Neuronal stem cell (in vitro differentiated cells): ENCODE measurements at regions not wholly inside any gene's neighbourhood (a gene's known extent, or its start where the extent isn't known, plus 50 kb on each side); places are given as distances from the start of the nearest gene placed in this dataset.
A peak's percentile ranks its signal among the peaks of the same experiment; 100 is the strongest.

Source experiments
- DNase-seq: peaks from one replicate; pipeline ENCODE4 v3.0.0-alpha.2; 2013; ENCODE audit warnings: low spot score
- H2AFZ ChIP-seq: one replicate; pipeline ENCODE4 v1.6.1; 2013; ENCODE audit warnings: mild to moderate bottlenecking, low read length, inconsistent platforms
- H2AK5ac ChIP-seq: 2 replicates; pipeline ENCODE4 v1.6.1; 2013; ENCODE audit warnings: low read depth, mild to moderate bottlenecking, inconsistent platforms, low read length, moderate library complexity, mixed read lengths
- H2BK120ac ChIP-seq: 2 replicates; pipeline ENCODE4 v1.6.1; 2013; ENCODE audit warnings: low read depth, mild to moderate bottlenecking, inconsistent platforms, low read length, moderate library complexity, mixed read lengths
- H2BK12ac ChIP-seq: one replicate; pipeline ENCODE4 v1.6.1; 2013; ENCODE audit warnings: low read length, inconsistent platforms
- H2BK15ac ChIP-seq: 2 replicates; pipeline ENCODE4 v1.6.1; 2013; ENCODE audit warnings: mild to moderate bottlenecking, low read length, inconsistent platforms, mixed read lengths
- H2BK5ac ChIP-seq: one replicate; pipeline ENCODE4 v1.6.1; 2013; ENCODE audit warnings: inconsistent platforms, mild to moderate bottlenecking, low read length, moderate library complexity
- H3K14ac ChIP-seq: one replicate; pipeline ENCODE4 v1.6.1; 2013; ENCODE audit warnings: low read length, inconsistent platforms
- H3K18ac ChIP-seq: 2 replicates; pipeline ENCODE4 v1.6.1; 2013; ENCODE audit warnings: low read length, inconsistent platforms
- H3K23ac ChIP-seq: 2 replicates; pipeline ENCODE4 v1.6.1; 2013; ENCODE audit warnings: low read depth, mild to moderate bottlenecking, mixed read lengths, low read length, inconsistent platforms; ENCODE audit not compliant: poor library complexity
- H3K27ac ChIP-seq: replicated peaks from 3 replicates; pipeline ENCODE4 v1.5.1; 2013; ENCODE audit warnings: low read length, inconsistent platforms
- H3K27me3 ChIP-seq, 3 experiments: 2 replicates each; pipeline ENCODE4 v1.6.1; 2013; ENCODE audit warnings: low read length in 3 of 3, mild to moderate bottlenecking in 2 of 3, inconsistent platforms in 1 of 3, low read depth in 1 of 3, mixed read lengths in 1 of 3, moderate library complexity in 1 of 3; ENCODE audit not compliant: control insufficient read depth in 3 of 3, insufficient read depth in 3 of 3
- H3K36me3 ChIP-seq, 2 donors: replicated peaks in 1 of 2; 2 replicates each; pipeline ENCODE4 v1.6.1; 2013; ENCODE audit warnings: low read length in 2 of 2; ENCODE audit not compliant: control insufficient read depth in 2 of 2, insufficient read depth in 2 of 2
- H3K4ac ChIP-seq: 2 replicates; pipeline ENCODE4 v1.6.1; 2013; ENCODE audit warnings: inconsistent platforms, mild to moderate bottlenecking, low read length, moderate library complexity
- H3K4me1 ChIP-seq, 2 donors: 1 replicate in 1 of 2; 2 replicates in 1 of 2; pipeline ENCODE4 v1.6.1; 2013; ENCODE audit warnings: low read length in 2 of 2, low read depth in 1 of 2; ENCODE audit not compliant: control insufficient read depth in 2 of 2, insufficient read depth in 1 of 2
- H3K4me2 ChIP-seq: one replicate; pipeline ENCODE4 v1.6.1; 2013; ENCODE audit warnings: mild to moderate bottlenecking, low read length, inconsistent platforms; ENCODE audit not compliant: insufficient read depth, poor library complexity, severe bottlenecking
- H3K4me3 ChIP-seq, 2 donors: 2 replicates each; pipeline ENCODE4 v1.5.1; 2013; ENCODE audit warnings: low read length in 2 of 2, mild to moderate bottlenecking in 2 of 2, inconsistent platforms in 1 of 2, moderate library complexity in 1 of 2
- H3K79me1 ChIP-seq: one replicate; pipeline ENCODE4 v1.6.1; 2013; ENCODE audit warnings: low read depth, mild to moderate bottlenecking, inconsistent platforms, low read length, moderate library complexity
- H3K9ac ChIP-seq: one replicate; pipeline ENCODE4 v1.6.1; 2013; ENCODE audit warnings: mild to moderate bottlenecking, low read depth, low read length, inconsistent platforms; ENCODE audit not compliant: poor library complexity
- H3K9me3 ChIP-seq, 2 donors: replicated peaks in 1 of 2; 2 replicates each; pipeline versions ENCODE3 to v1.6.1; 2013; ENCODE audit warnings: low read length in 2 of 2, mild to moderate bottlenecking in 2 of 2, inconsistent platforms in 1 of 2, low read depth in 1 of 2, mixed read lengths in 1 of 2, moderate library complexity in 1 of 2; ENCODE audit not compliant: control insufficient read depth in 2 of 2, insufficient read depth in 1 of 2
- H4K8ac ChIP-seq: one replicate; pipeline ENCODE4 v1.6.1; 2013; ENCODE audit warnings: low read depth, mild to moderate bottlenecking, inconsistent platforms, low read length, moderate library complexity
- H4K91ac ChIP-seq: one replicate; pipeline ENCODE4 v1.6.1; 2013; ENCODE audit warnings: low read length, low read depth, mild to moderate bottlenecking, inconsistent platforms; ENCODE audit not compliant: poor library complexity
- WGBS, 2 donors: extraction: QIAGEN DNeasy Blood & Tissue Kit; methylation state at CpG; one replicate each; pipeline ENCODE4 v1.1.7; 2013; ENCODE audit warnings: missing lambda C conversion rate in 2 of 2, mixed read lengths in 1 of 2; ENCODE audit not compliant: insufficient read length in 2 of 2, insufficient replicate concordance in 1 of 2; ENCODE audit errors: extremely low coverage in 2 of 2; 5-methylcytosine and 5-hydroxymethylcytosine counted together

GRCh38 chr3:177367788-177368187 lies 170.5 kb upstream of the TBL1XR1 start:
- no peak overlapping the region for H2AFZ ChIP-seq
- no peak overlapping the region for H3K4ac ChIP-seq
- no peak overlapping the region for H3K4me3 ChIP-seq
- H3K23ac ChIP-seq = no peak overlapping the region
- H4K91ac ChIP-seq = no peak overlapping the region
- H3K27ac ChIP-seq = no peak overlapping the region
- H2BK5ac ChIP-seq = no peak overlapping the region
- no peak overlapping the region for H3K4me2 ChIP-seq
- H3K9ac ChIP-seq = no peak overlapping the region
- no peak overlapping the region for H2AK5ac ChIP-seq
- no peaks in the 10 kb centered on the region for H3K9me3 ChIP-seq
- no peaks in the 10 kb centered on the region for H3K27me3 ChIP-seq
- H3K36me3 ChIP-seq = no peaks in the 10 kb centered on the region
- no peak for DNase-seq
- no peak overlapping the region for H2BK15ac ChIP-seq
- no peak overlapping the region for H3K18ac ChIP-seq
- no peak overlapping the region for H2BK12ac ChIP-seq
- H3K79me1 ChIP-seq = no peaks in the 10 kb centered on the region
- no peak overlapping the region for H2BK120ac ChIP-seq
- no CpG with 5 or more reads among the region's 8 CpGs for WGBS, 2 donors
- H3K4me1 ChIP-seq = peaks cover 2 to 5% of the 10 kb centered on the region in 2 donors
- H3K14ac ChIP-seq = no peak overlapping the region
- no peak overlapping the region for H4K8ac ChIP-seq

GRCh38 chr3:177370246-177370822 lies 173.1 kb upstream of the TBL1XR1 start:
- peak overlapping the region; percentile 60 for H2AFZ ChIP-seq
- no peak overlapping the region for H3K14ac ChIP-seq
- H2BK5ac ChIP-seq = no peak overlapping the region
- H4K8ac ChIP-seq = no peak overlapping the region
- no peak overlapping the region for H3K4me2 ChIP-seq
- no peak overlapping the region for H2BK12ac ChIP-seq
- no peak overlapping the region for H2BK15ac ChIP-seq
- H3K4me1 ChIP-seq = peaks cover 2 to 5% of the 10 kb centered on the region in 2 donors
- H3K18ac ChIP-seq = no peak overlapping the region
- H2AK5ac ChIP-seq = no peak overlapping the region
- no peak overlapping the region for H3K27ac ChIP-seq
- no peaks in the 10 kb centered on the region for H3K27me3 ChIP-seq
- no peak overlapping the region for H3K23ac ChIP-seq
- no peak overlapping the region for H3K4ac ChIP-seq
- no peaks in the 10 kb centered on the region for H3K36me3 ChIP-seq
- DNase-seq = no peak
- no peaks in the 10 kb centered on the region for H3K79me1 ChIP-seq
- no peaks in the 10 kb centered on the region for H3K9me3 ChIP-seq
- no peak overlapping the region for H3K4me3 ChIP-seq
- H2BK120ac ChIP-seq = no peak overlapping the region
- no peak overlapping the region for H3K9ac ChIP-seq
- H4K91ac ChIP-seq = no peak overlapping the region
- no CpG with 5 or more reads among the region's 3 CpGs for WGBS, 2 donors

DNA sequence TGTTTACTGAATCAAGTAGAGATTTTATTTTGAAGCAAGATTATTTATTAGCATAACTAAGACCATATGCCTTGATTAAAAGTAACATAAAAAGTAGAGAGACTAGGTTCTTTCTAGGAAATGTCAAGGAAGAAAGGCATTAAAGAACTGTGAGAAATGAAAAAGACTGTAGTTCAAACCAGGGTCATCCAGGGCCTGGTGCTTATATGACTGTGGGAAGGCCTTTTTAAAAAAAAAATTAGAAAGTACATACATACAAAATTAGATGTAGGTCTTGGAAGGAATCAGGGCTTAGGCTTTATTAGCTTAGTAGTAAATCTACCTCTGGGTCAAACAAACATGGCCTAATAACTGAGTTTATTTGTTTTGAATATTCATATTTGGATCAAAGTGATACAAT lies 173.9 kb upstream of the TBL1XR1 start:
- Histone ChIP-seq H3K4me1 (peaks cover 2 to 5% of the 10 kb centered on the region in 2 donors), H4K91ac (no peak overlapping the region), H3K9ac (no peak overlapping the region), H3K4ac (no peak overlapping the region), H3K36me3 (no peaks in the 10 kb centered on the region), H3K4me2 (no peak overlapping the region), H4K8ac (no peak overlapping the region), H2BK15ac (no peak overlapping the region), H2AK5ac (no peak overlapping the region), H3K18ac (no peak overlapping the region), H3K9me3 (no peaks in the 10 kb centered on the region), H2AFZ (no peak overlapping the region), H2BK5ac (no peak overlapping the region), H2BK120ac (no peak overlapping the region), H3K4me3 (no peak overlapping the region), H3K23ac (no peak overlapping the region), H3K27me3 (no peaks in the 10 kb centered on the region), H3K14ac (no peak overlapping the region), H3K79me1 (no peaks in the 10 kb centered on the region), H3K27ac (no peak overlapping the region), H2BK12ac (no peak overlapping the region)
- DNase-seq = no peak

- H3K9ac ChIP-seq = no peak overlapping the region
- WGBS, 2 donors = no CpG with 5 or more reads among the region's 2 CpGs
Observed at GRCh38 chr3:177371888-177372287, 174.6 kb upstream of the TBL1XR1 start.

More at GRCh38 chr3:177371888-177372287, 174.6 kb upstream of the TBL1XR1 start:
- Histone ChIP-seq H3K9me3 (no peaks in the 10 kb centered on the region), H3K27me3 (no peaks in the 10 kb centered on the region), H3K18ac (no peak overlapping the region), H3K4me2 (no peak overlapping the region), H2BK12ac (no peak overlapping the region), H2BK15ac (no peak overlapping the region), H3K4me3 (no peak overlapping the region), H3K4me1 (peaks cover 2 to 5% of the 10 kb centered on the region in 2 donors), H3K23ac (no peak overlapping the region), H3K14ac (no peak overlapping the region), H3K79me1 (no peaks in the 10 kb centered on the region), H4K8ac (no peak overlapping the region), H2AFZ (peak overlapping the region; percentile 79), H4K91ac (no peak overlapping the region), H2BK120ac (no peak overlapping the region), H3K4ac (no peak overlapping the region), H2AK5ac (no peak overlapping the region), H2BK5ac (no peak overlapping the region), H3K36me3 (no peaks in the 10 kb centered on the region), H3K27ac (no peak overlapping the region)
- DNase-seq = no peak
